OCI-LY1 (cell line): ENCODE measurements at regions not wholly inside any gene's neighbourhood (a gene's known extent, or its start where the extent isn't known, plus 50 kb on each side); places are given as distances from the start of the nearest gene placed in this dataset.

ENCODE experiments used
- H2AFZ ChIP-seq: fragments of 200-600 bp; sonication (generic), shearing (Covaris generic); 2 replicates; pipeline ENCODE4 v1.6.0; 2014; ENCODE audit warnings: antibody characterized with exemption, mild to moderate bottlenecking, low read length
- H3F3A ChIP-seq: fragments of 200-600 bp; sonication (generic), shearing (Covaris generic); 2 replicates; pipeline ENCODE4 v1.6.0; 2014; ENCODE audit warnings: mild to moderate bottlenecking, antibody characterized with exemption, low read length, moderate library complexity; ENCODE audit not compliant: insufficient read depth
- H3K27ac ChIP-seq: fragments of 200-600 bp; sonication (generic); 2 replicates; pipeline ENCODE4 v1.5.1; 2014; ENCODE audit warnings: low read length, mixed run types, mild to moderate bottlenecking, low read depth; ENCODE audit not compliant: poor library complexity, severe bottlenecking
- H3K27me3 ChIP-seq: fragments of 200-600 bp; sonication (generic); 2 replicates; pipeline ENCODE4 v1.6.0; 2014; ENCODE audit warnings: antibody characterized with exemption, mild to moderate bottlenecking, low read length, moderate library complexity; ENCODE audit not compliant: insufficient read depth
- H3K36me3 ChIP-seq: fragments of 200-600 bp; sonication (generic); 2 replicates; pipeline ENCODE4 v1.6.1; 2014; ENCODE audit warnings: mild to moderate bottlenecking, antibody characterized with exemption, low read length, moderate library complexity, mixed read lengths; ENCODE audit not compliant: insufficient read depth
- H3K4me1 ChIP-seq: fragments of 200-600 bp; sonication (generic); 2 replicates; pipeline ENCODE4 v1.5.1; 2014; ENCODE audit warnings: mild to moderate bottlenecking, low read length, moderate library complexity; ENCODE audit not compliant: insufficient read depth, severe bottlenecking
- H3K4me2 ChIP-seq: fragments of 200-600 bp; sonication (generic), shearing (Covaris generic); 2 replicates; pipeline ENCODE4 v1.6.1; 2014; ENCODE audit warnings: low read length
- H3K4me3 ChIP-seq: fragments of 200-600 bp; sonication (generic); 2 replicates; pipeline ENCODE4 v1.5.1; 2014; ENCODE audit warnings: low read length, low read depth, mild to moderate bottlenecking, mixed read lengths; ENCODE audit not compliant: poor library complexity, severe bottlenecking
- H3K79me2 ChIP-seq: fragments of 200-600 bp; shearing (Covaris generic); 2 replicates; pipeline ENCODE4 v1.6.1; 2016; ENCODE audit warnings: mixed run types, low read length, mixed read lengths; ENCODE audit not compliant: insufficient read depth
- H3K9ac ChIP-seq: fragments of 200-600 bp; sonication (generic), shearing (Covaris generic); 2 replicates; pipeline ENCODE4 v1.6.1; 2014; ENCODE audit warnings: mild to moderate bottlenecking, low read length, mixed read lengths
- H3K9me2 ChIP-seq: fragments of 200-600 bp; sonication (generic), shearing (Covaris generic); 2 replicates; pipeline ENCODE4 v1.6.1; 2014; ENCODE audit warnings: low read depth, mild to moderate bottlenecking, low read length, mixed read lengths
- H3K9me3 ChIP-seq: fragments of 200-600 bp; shearing (Covaris generic); 2 replicates; pipeline ENCODE4 v1.6.1; 2014; ENCODE audit warnings: low read length, mixed read lengths
- H4K20me1 ChIP-seq: fragments of 200-600 bp; sonication (generic), shearing (Covaris generic); 2 replicates; pipeline ENCODE4 v1.6.0; 2016; ENCODE audit warnings: mild to moderate bottlenecking, low read length; ENCODE audit not compliant: insufficient read depth
- EZH2 ChIP-seq: fragments of 200-600 bp; sonication (generic), shearing (Covaris generic); IDR thresholded peaks from 2 replicates; pipeline ENCODE4 v1.8.0; 2017; ENCODE audit warnings: borderline replicate concordance, mixed run types, mild to moderate bottlenecking, antibody characterized with exemption, low read length, moderate library complexity, mixed read lengths
- TF ChIP-seq, protein P1 (sequence below): fragments of 200-600 bp; sonication (generic), shearing (Covaris generic); IDR thresholded peaks from 2 replicates; pipeline ENCODE4 v1.5.1; 2017; ENCODE audit warnings: mild to moderate bottlenecking, antibody characterized with exemption, low read length, moderate library complexity, mixed read lengths

DNA sequence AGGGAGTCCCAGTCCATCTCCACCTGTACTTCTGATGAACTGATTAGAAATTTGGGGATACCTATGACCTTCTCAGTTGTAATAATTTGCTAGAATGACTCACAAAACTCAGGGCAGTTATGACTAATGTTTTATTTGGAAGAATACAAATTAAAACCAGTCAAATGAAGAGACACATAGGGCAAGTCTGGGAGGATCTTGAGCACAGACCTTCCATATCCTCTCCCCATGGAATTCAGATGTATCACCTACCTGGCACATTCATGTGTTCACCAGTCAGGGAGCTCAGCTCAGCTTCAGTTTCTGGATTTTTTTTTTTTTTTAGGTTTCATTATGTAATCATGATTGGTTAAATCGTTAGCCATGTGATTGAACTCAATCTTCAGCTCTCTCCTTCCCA lies 247.7 kb downstream of the VGLL3 start:
- no peaks in the 10 kb centered on the region for H3K79me2 ChIP-seq
- no peak overlapping the region for H3K4me2 ChIP-seq
- H3K27me3 ChIP-seq, result no peaks in the 10 kb centered on the region
- no peak overlapping the region for H3K4me3 ChIP-seq
- H3K27ac ChIP-seq, result no peak overlapping the region
- H3F3A ChIP-seq, result no peaks in the 10 kb centered on the region
- no peaks in the 10 kb centered on the region for H4K20me1 ChIP-seq
- no peaks in the 10 kb centered on the region for H3K36me3 ChIP-seq
- H3K9me2 ChIP-seq, result no peaks in the 10 kb centered on the region
- H2AFZ ChIP-seq, result no peak overlapping the region
- no peaks in the 10 kb centered on the region for H3K4me1 ChIP-seq
- no peaks in the 10 kb centered on the region for H3K9me3 ChIP-seq
- TF ChIP-seq EZH2, result no peak
- TF ChIP-seq, protein P1, sequence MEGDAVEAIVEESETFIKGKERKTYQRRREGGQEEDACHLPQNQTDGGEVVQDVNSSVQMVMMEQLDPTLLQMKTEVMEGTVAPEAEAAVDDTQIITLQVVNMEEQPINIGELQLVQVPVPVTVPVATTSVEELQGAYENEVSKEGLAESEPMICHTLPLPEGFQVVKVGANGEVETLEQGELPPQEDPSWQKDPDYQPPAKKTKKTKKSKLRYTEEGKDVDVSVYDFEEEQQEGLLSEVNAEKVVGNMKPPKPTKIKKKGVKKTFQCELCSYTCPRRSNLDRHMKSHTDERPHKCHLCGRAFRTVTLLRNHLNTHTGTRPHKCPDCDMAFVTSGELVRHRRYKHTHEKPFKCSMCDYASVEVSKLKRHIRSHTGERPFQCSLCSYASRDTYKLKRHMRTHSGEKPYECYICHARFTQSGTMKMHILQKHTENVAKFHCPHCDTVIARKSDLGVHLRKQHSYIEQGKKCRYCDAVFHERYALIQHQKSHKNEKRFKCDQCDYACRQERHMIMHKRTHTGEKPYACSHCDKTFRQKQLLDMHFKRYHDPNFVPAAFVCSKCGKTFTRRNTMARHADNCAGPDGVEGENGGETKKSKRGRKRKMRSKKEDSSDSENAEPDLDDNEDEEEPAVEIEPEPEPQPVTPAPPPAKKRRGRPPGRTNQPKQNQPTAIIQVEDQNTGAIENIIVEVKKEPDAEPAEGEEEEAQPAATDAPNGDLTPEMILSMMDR, result no peak
- no peak overlapping the region for H3K9ac ChIP-seq

GRCh38 chr3:86740751-86741150 lies 250.2 kb downstream of the VGLL3 start:
- Histone ChIP-seq H3K9me3 (no peaks in the 10 kb centered on the region), H4K20me1 (no peaks in the 10 kb centered on the region), H3K27me3 (no peaks in the 10 kb centered on the region), H3K9ac (no peak overlapping the region), H3K4me3 (no peak overlapping the region), H3K79me2 (no peaks in the 10 kb centered on the region), H3K27ac (no peak overlapping the region), H3K9me2 (no peaks in the 10 kb centered on the region), H2AFZ (no peak overlapping the region), H3K36me3 (no peaks in the 10 kb centered on the region), H3K4me2 (no peak overlapping the region), H3F3A (no peaks in the 10 kb centered on the region), H3K4me1 (no peaks in the 10 kb centered on the region)
- no peak for TF ChIP-seq EZH2
- TF ChIP-seq, protein P1, result no peak

GRCh38 chr3:86739244-86739643 lies 251.7 kb downstream of the VGLL3 start:
- Histone ChIP-seq H2AFZ (no peak overlapping the region), H3K9me3 (no peaks in the 10 kb centered on the region), H3K27me3 (no peaks in the 10 kb centered on the region), H3F3A (no peaks in the 10 kb centered on the region), H3K4me3 (no peak overlapping the region), H3K36me3 (no peaks in the 10 kb centered on the region), H4K20me1 (no peaks in the 10 kb centered on the region), H3K9me2 (no peaks in the 10 kb centered on the region), H3K4me2 (no peak overlapping the region), H3K79me2 (no peaks in the 10 kb centered on the region), H3K4me1 (no peaks in the 10 kb centered on the region), H3K9ac (no peak overlapping the region), H3K27ac (no peak overlapping the region)
- TF ChIP-seq, protein P1, result no peak
- no peak for TF ChIP-seq EZH2
